K562 (cell line): ENCODE measurements at regions not wholly inside any gene's neighbourhood (a gene's known extent, or its start where the extent isn't known, plus 50 kb on each side); places are given as distances from the start of the nearest gene placed in this dataset.

Experiments
- ARID1B ChIP-seq: fragments of 450-650 bp; IDR thresholded peaks from 2 replicates; pipeline ENCODE4 v1.6.1; 2016; ENCODE audit warnings: antibody characterized with exemption, mild to moderate bottlenecking, inconsistent platforms
- FOXM1 ChIP-seq, 2 experiments: fragments of 450-650 bp in 1 of 2; sonication (generic) in 1 of 2; formaldehyde crosslinking in 1 of 2; IDR thresholded peaks; 2 replicates each; pipeline versions ENCODE4 v1.6.1 to v1.9.0; 2017 to 2022; ENCODE audit warnings: low read depth in 2 of 2, mild to moderate bottlenecking in 2 of 2, missing genetic modification reagents in 1 of 2, moderate library complexity in 1 of 2
- GATA2 ChIP-seq: sonication (generic); formaldehyde crosslinking; IDR thresholded peaks from 2 replicates; pipeline ENCODE4 v1.4.0; 2020; ENCODE audit warnings: mild to moderate bottlenecking, missing genetic modification reagents
- HNRNPL ChIP-seq: fragments of 200-400 bp; formaldehyde crosslinking; IDR thresholded peaks from 2 replicates; pipeline ENCODE4 v1.6.1; 2017; ENCODE audit warnings: low read depth, mild to moderate bottlenecking, low read length
- KLF10 ChIP-seq: fragments of 250-450 bp; sonication (Bioruptor Pico); IDR thresholded peaks from 2 replicates; pipeline ENCODE4 v1.6.1; 2021; ENCODE audit warnings: matching md5 sums
- MAZ ChIP-seq, 2 experiments: fragments of 450-650 bp in 1 of 2; sonication (generic) in 1 of 2; formaldehyde crosslinking; IDR thresholded peaks in 1 of 2; conservative IDR thresholded peaks in 1 of 2; 2 replicates each; pipeline versions ENCODE4 v1.4.0 to v1.5.0; 2020; ENCODE audit warnings: mild to moderate bottlenecking in 1 of 2, missing genetic modification reagents in 1 of 2
- PCBP2 ChIP-seq: fragments of 200-400 bp; formaldehyde crosslinking; IDR thresholded peaks from 2 replicates; pipeline ENCODE4 v1.6.1; 2018; ENCODE audit warnings: low read length, low read depth, mild to moderate bottlenecking, moderate library complexity; ENCODE audit not compliant: poor library complexity, severe bottlenecking
- POLR2A ChIP-seq: fragments of 450-650 bp; conservative IDR thresholded peaks from 2 replicates; pipeline ENCODE4 v1.6.1; 2016
- POLR2AphosphoS5 ChIP-seq: IDR thresholded peaks from 2 replicates; pipeline ENCODE4 v1.6.1; 2011; ENCODE audit warnings: mild to moderate bottlenecking, low read depth, low read length, moderate library complexity; ENCODE audit not compliant: control insufficient read depth, insufficient read depth
- RUNX1 ChIP-seq: sonication (generic); IDR thresholded peaks from 2 replicates; pipeline ENCODE4 v1.6.1; 2016; ENCODE audit warnings: antibody characterized with exemption, low read depth
- SIN3A ChIP-seq, 2 experiments: fragments of 150-350 bp in 1 of 2; IDR thresholded peaks; 2 replicates each; pipeline ENCODE4 v1.6.1; 2011 to 2016; ENCODE audit warnings: borderline replicate concordance in 2 of 2, low read depth in 2 of 2, low read length in 2 of 2, mild to moderate bottlenecking in 2 of 2, moderate library complexity in 2 of 2; ENCODE audit not compliant: control insufficient read depth in 1 of 2
- SRSF9 ChIP-seq: fragments of 200-400 bp; formaldehyde crosslinking; IDR thresholded peaks from 2 replicates; pipeline ENCODE4 v1.6.1; 2017; ENCODE audit warnings: low read depth, low read length, borderline replicate concordance
- TEAD4 ChIP-seq, 2 experiments: sonication (generic) in 1 of 2; formaldehyde crosslinking in 1 of 2; IDR thresholded peaks; 2 replicates each; pipeline versions ENCODE4 v1.6.1 to v1.8.0; 2012 to 2022; ENCODE audit warnings: borderline replicate concordance in 1 of 2, inconsistent platforms in 1 of 2, low read length in 1 of 2, mild to moderate bottlenecking in 1 of 2, missing genetic modification reagents in 1 of 2
- ZNF311 ChIP-seq: fragments of 250-450 bp; sonication (Bioruptor Pico); IDR thresholded peaks from 2 replicates; pipeline ENCODE4 v1.4.0; 2020; ENCODE audit warnings: mild to moderate bottlenecking, moderate library complexity
- ZNF75A ChIP-seq: fragments of 450-650 bp; formaldehyde crosslinking; IDR thresholded peaks from 2 replicates; pipeline ENCODE4 v1.4.0; 2020; ENCODE audit warnings: mild to moderate bottlenecking
- TF ChIP-seq, protein P1 (sequence below), 2 experiments: fragments of 450-650 bp in 1 of 2; sonication (generic) in 1 of 2; formaldehyde crosslinking in 1 of 2; IDR thresholded peaks in 1 of 2; conservative IDR thresholded peaks in 1 of 2; 2 replicates each; pipeline versions ENCODE4 v1.6.1 to v1.8.1; 2016 to 2023; ENCODE audit warnings: mild to moderate bottlenecking in 2 of 2, moderate library complexity in 2 of 2, inconsistent platforms in 1 of 2, missing genetic modification reagents in 1 of 2
- TF ChIP-seq, protein P2 (sequence below): fragments of 450-650 bp; IDR thresholded peaks from 2 replicates; pipeline ENCODE4 v1.6.1; 2016; ENCODE audit warnings: low read depth

DNA sequence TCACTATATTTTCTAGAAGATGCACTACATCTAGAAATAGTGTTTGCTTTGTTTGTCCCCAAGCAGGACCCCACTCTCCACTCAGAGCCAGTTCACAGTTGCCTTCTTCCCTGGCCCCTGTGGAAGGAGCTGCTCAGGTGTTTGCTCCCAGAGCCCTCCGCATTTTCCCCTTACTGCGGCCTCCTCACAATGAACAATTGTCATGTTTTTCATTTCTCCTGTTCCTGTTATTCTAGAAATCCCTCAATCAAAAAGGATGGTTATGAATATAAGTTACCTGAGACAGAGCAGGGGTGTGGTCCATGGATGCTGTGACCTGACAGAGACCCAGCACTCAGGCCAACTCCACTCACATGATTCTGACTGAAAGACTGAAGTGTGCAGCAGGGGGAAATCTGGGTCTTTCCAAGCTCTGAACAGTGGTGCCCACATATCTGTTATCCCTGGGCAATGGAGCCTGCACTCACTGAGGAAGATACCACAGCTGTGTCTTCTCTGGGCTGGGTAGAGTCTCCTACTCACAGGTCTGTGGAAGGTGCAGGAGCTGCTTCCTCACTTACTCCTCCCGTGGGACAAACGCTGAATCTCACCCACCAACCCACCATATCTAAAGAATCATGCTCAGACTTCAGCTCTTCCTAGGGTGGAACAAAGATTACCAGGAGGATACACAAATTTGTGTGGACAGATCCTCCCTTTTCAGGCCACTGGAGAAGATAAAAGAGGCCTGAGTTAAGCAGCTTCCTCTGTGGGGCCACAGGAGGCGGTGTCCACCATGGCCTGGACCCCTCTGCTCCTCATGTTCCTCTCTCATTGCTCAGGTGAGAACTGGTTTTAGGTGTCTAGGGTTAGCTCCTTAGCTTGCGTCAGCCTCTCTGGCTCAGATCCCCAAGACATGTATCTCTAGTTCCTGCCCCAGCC lies 87.1 kb upstream of the TOP3B start (continued):
- TF ChIP-seq, protein P1, sequence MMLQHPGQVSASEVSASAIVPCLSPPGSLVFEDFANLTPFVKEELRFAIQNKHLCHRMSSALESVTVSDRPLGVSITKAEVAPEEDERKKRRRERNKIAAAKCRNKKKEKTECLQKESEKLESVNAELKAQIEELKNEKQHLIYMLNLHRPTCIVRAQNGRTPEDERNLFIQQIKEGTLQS (IDR thresholded peaks at IDR 0.05): no peak
- TF ChIP-seq, protein P1 (CRISPR knock-in tag; conservative IDR thresholded peaks at IDR 0.05): no peak
- TF ChIP-seq POLR2A: no peak
- TF ChIP-seq ZNF75A (CRISPR knock-in tag): no peak
- TF ChIP-seq ZNF311: no peak
- TF ChIP-seq SRSF9: no peak
- TF ChIP-seq RUNX1: no peak
- TF ChIP-seq, protein P2, sequence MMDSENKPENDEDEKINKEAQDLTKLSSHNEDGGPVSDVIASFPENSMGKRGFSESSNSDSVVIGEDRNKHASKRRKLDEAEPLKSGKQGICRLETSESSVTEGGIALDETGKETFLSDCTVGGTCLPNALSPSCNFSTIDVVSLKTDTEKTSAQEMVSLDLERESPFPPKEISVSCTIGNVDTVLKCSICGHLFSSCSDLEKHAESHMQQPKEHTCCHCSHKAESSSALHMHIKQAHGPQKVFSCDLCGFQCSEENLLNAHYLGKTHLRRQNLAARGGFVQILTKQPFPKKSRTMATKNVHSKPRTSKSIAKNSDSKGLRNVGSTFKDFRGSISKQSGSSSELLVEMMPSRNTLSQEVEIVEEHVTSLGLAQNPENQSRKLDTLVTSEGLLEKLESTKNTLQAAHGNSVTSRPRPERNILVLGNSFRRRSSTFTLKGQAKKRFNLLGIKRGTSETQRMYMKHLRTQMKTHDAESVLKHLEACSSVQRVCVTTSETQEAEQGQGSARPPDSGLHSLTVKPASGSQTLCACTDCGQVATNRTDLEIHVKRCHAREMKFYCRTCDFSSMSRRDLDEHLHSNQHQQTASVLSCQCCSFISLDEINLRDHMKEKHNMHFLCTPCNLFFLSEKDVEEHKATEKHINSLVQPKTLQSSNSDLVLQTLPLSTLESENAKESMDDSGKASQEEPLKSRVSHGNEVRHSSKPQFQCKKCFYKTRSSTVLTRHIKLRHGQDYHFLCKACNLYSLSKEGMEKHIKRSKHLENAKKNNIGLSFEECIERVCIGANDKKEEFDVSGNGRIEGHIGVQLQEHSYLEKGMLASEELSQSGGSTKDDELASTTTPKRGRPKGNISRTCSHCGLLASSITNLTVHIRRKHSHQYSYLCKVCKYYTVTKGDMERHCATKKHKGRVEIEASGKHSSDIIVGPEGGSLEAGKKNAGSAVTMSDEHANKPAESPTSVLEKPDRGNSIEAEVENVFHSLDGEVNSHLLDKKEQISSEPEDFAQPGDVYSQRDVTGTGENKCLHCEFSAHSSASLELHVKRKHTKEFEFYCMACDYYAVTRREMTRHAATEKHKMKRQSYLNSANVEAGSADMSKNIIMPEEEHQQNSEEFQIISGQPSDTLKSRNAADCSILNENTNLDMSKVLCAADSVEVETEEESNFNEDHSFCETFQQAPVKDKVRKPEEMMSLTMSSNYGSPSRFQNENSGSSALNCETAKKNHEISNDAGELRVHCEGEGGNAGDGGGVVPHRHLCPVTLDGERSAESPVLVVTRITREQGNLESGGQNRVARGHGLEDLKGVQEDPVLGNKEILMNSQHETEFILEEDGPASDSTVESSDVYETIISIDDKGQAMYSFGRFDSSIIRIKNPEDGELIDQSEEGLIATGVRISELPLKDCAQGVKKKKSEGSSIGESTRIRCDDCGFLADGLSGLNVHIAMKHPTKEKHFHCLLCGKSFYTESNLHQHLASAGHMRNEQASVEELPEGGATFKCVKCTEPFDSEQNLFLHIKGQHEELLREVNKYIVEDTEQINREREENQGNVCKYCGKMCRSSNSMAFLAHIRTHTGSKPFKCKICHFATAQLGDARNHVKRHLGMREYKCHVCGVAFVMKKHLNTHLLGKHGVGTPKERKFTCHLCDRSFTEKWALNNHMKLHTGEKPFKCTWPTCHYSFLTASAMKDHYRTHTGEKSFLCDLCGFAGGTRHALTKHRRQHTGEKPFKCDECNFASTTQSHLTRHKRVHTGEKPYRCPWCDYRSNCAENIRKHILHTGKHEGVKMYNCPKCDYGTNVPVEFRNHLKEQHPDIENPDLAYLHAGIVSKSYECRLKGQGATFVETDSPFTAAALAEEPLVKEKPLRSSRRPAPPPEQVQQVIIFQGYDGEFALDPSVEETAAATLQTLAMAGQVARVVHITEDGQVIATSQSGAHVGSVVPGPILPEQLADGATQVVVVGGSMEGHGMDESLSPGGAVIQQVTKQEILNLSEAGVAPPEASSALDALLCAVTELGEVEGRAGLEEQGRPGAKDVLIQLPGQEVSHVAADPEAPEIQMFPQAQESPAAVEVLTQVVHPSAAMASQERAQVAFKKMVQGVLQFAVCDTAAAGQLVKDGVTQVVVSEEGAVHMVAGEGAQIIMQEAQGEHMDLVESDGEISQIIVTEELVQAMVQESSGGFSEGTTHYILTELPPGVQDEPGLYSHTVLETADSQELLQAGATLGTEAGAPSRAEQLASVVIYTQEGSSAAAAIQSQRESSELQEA: no peak
- TF ChIP-seq KLF10: no peak
- no peak for TF ChIP-seq FOXM1 (IDR thresholded peaks at IDR 0.05; ENCODE audit: low read depth)
- TF ChIP-seq FOXM1 (CRISPR knock-in tag; IDR thresholded peaks at IDR 0.05; ENCODE audit: low read depth): no peak
- TF ChIP-seq HNRNPL: no peak
- TF ChIP-seq SIN3A (IDR thresholded peaks at IDR 0.05; ENCODE audit: borderline replicate concordance in 2 of 2, control insufficient read depth in 1 of 2, low read depth in 2 of 2, low read length in 2 of 2): no peak
- TF ChIP-seq GATA2 (CRISPR knock-in tag): no peak
- TF ChIP-seq MAZ (CRISPR knock-in tag; conservative IDR thresholded peaks at IDR 0.05 in 1 of 2, IDR thresholded peaks at IDR 0.05 in 1 of 2): peak in 1 of 2 experiments; percentile 64; a peak in 2 of 4 replicates
- TF ChIP-seq PCBP2: no peak
- TF ChIP-seq ARID1B: no peak
- TF ChIP-seq POLR2AphosphoS5: no peak
- no peak for TF ChIP-seq TEAD4 (IDR thresholded peaks at IDR 0.05; ENCODE audit: low read length)
- no peak for TF ChIP-seq TEAD4 (CRISPR knock-in tag; IDR thresholded peaks at IDR 0.05; ENCODE audit: borderline replicate concordance)
